ENCODE measurements at regions not wholly inside any gene's neighbourhood (a gene's known extent, or its start where the extent isn't known, plus 50 kb on each side); places are given as distances from the start of the nearest gene placed in this dataset.
"Not testable (repeated sequence)": the region's sequence is repeated elsewhere in the genome, so short reads cannot be mapped to it uniquely, and the experiment has no call there.

- ATAC-seq (no peak), DNase-seq (no peak)
- no peak overlapping the region for H3K27ac Mint-ChIP-seq
- H3K4me1 Mint-ChIP-seq (ENCODE audit: low read depth) = no peaks in the 10 kb centered on the region
- POLR2A ChIA-PET = no interaction called here
- intact Hi-C loops (cut with micrococcal nuclease) = no loop called here
- no peaks in the 10 kb centered on the region for H3K36me3 Mint-ChIP-seq (ENCODE audit: low read depth)
- CTCF ChIA-PET = interaction anchor here (1.4 kb wide), 1 partner anchor 24 kb away, joined by 3 read pairs; no protein-coding TSS in a partner anchor
- peaks cover 1% of the 10 kb centered on the region for H3K9me3 Mint-ChIP-seq
- peaks cover 26% of the 10 kb centered on the region for H3K27me3 Mint-ChIP-seq
- no peak overlapping the region for H3K4me3 Mint-ChIP-seq
- no peak for TF ChIP-seq CTCF (IDR thresholded peaks at IDR 0.05)
Measured at GRCh38 chr1:5769146-5769545, 223.1 kb downstream of the NPHP4 start.

- Mint-ChIP-seq H3K9me3 (peaks cover 11% of the 10 kb centered on the region), H3K4me3 (no peak overlapping the region), H3K27me3 (peaks cover 35% of the 10 kb centered on the region), H3K36me3 (ENCODE audit: low read depth) (no peaks in the 10 kb centered on the region), H3K27ac (no peak overlapping the region), H3K4me1 (ENCODE audit: low read depth) (no peaks in the 10 kb centered on the region)
- ChIA-PET CTCF (no interaction called here), POLR2A (no interaction called here)
- no peak for DNase-seq
- no peak for TF ChIP-seq CTCF (IDR thresholded peaks at IDR 0.05)
- intact Hi-C loops (cut with micrococcal nuclease) = no loop called here
- ATAC-seq = no peak
Measured at GRCh38 chr1:5768014-5768413, 224.2 kb downstream of the NPHP4 start.

GRCh38 chr1:5766996-5767395, 225.2 kb downstream of the NPHP4 start:
- POLR2A ChIA-PET; H3K4me1 Mint-ChIP-seq (ENCODE audit: low read depth); H3K4me3 Mint-ChIP-seq; DNase-seq; intact Hi-C loops (cut with micrococcal nuclease); ATAC-seq; H3K27ac Mint-ChIP-seq; CTCF ChIA-PET; H3K36me3 Mint-ChIP-seq (ENCODE audit: low read depth): not testable (repeated sequence)
- H3K9me3 Mint-ChIP-seq = peaks cover 11% of the 10 kb centered on the region
- peaks cover 35% of the 10 kb centered on the region for H3K27me3 Mint-ChIP-seq

- no peak for DNase-seq
- H3K36me3 Mint-ChIP-seq (ENCODE audit: low read depth) = no peaks in the 10 kb centered on the region
- no peak overlapping the region for H3K4me3 Mint-ChIP-seq
- H3K9me3 Mint-ChIP-seq = peaks cover 11% of the 10 kb centered on the region
- ATAC-seq = no peak
- CTCF ChIA-PET = no interaction called here
- H3K27me3 Mint-ChIP-seq = peaks cover 32% of the 10 kb centered on the region
- POLR2A ChIA-PET = no interaction called here
- no peaks in the 10 kb centered on the region for H3K4me1 Mint-ChIP-seq (ENCODE audit: low read depth)
- H3K27ac Mint-ChIP-seq = no peak overlapping the region
- TF ChIP-seq CTCF (IDR thresholded peaks at IDR 0.05) = no peak
- intact Hi-C loops (cut with micrococcal nuclease) = no loop called here
Measured at GRCh38 chr1:5765997-5766913, 226.0 kb downstream of the NPHP4 start.

DNA sequence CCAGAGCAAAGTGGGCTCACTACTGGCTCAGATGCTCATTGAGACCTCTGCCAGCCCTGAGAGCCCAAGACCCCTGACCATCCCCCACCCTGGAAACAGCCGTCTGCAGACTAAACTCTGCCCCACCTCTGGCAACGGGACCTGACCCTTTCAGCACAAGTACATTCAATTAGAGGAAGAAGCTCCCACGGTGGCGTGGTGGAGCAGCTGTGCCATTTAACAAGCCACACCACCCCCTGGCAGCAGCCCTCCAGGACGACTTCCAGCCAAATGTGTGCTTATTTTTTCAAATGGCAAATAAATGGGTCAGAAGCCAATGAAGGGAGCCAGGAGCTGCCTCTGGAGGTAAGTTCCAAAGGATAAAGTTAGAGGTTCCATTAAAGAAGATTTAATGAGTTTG, 226.7 kb downstream of the NPHP4 start:
- Mint-ChIP-seq H3K4me1 (ENCODE audit: low read depth) (no peaks in the 10 kb centered on the region), H3K9me3 (peaks cover 12% of the 10 kb centered on the region), H3K27me3 (peaks cover 28% of the 10 kb centered on the region), H3K4me3 (no peak overlapping the region), H3K27ac (no peak overlapping the region), H3K36me3 (ENCODE audit: low read depth) (no peaks in the 10 kb centered on the region)
- ATAC-seq (no peak), DNase-seq (no peak)
- intact Hi-C loops (cut with micrococcal nuclease) = no loop called here
- no peak for TF ChIP-seq CTCF (IDR thresholded peaks at IDR 0.05)
- POLR2A ChIA-PET = no interaction called here
- CTCF ChIA-PET = no interaction called here

Data from activated CD8-positive, alpha-beta T cell treated with anti-CD3 and anti-CD28 coated beads for 36 hours (primary cell).